Mesendoderm (in vitro differentiated cells): ENCODE measurements at regions not wholly inside any gene's neighbourhood (a gene's known extent, or its start where the extent isn't known, plus 50 kb on each side); places are given as distances from the start of the nearest gene placed in this dataset.

Experiments used
- DNase-seq: peaks from one replicate; pipeline ENCODE4 v3.0.0; 2013
- H2AK5ac ChIP-seq: 2 replicates; pipeline ENCODE4 v1.6.1; 2013; ENCODE audit warnings: low read length, inconsistent platforms
- H2BK120ac ChIP-seq: 2 replicates; pipeline ENCODE4 v1.6.1; 2013; ENCODE audit warnings: low read depth, mild to moderate bottlenecking, low read length, moderate library complexity, mixed read lengths
- H2BK15ac ChIP-seq: replicated peaks from 2 replicates; pipeline ENCODE4 v1.6.1; 2013; ENCODE audit warnings: low read depth, mild to moderate bottlenecking, moderate library complexity
- H2BK5ac ChIP-seq: 2 replicates; pipeline ENCODE4 v1.6.1; 2013; ENCODE audit warnings: low read length, inconsistent platforms
- H3K18ac ChIP-seq: 2 replicates; pipeline ENCODE4 v1.6.1; 2013; ENCODE audit warnings: mild to moderate bottlenecking, low read length, mixed read lengths
- H3K23ac ChIP-seq: one replicate; pipeline ENCODE4 v1.6.1; 2013; ENCODE audit warnings: low read length
- H3K27ac ChIP-seq: 2 replicates; pipeline ENCODE4 v1.5.1; 2013; ENCODE audit warnings: low read depth, mild to moderate bottlenecking, inconsistent platforms, low read length, moderate library complexity
- H3K27me3 ChIP-seq: 2 replicates; pipeline ENCODE4 v1.6.1; 2013; ENCODE audit warnings: low read length, control low read depth, mild to moderate bottlenecking, inconsistent platforms; ENCODE audit not compliant: insufficient read depth, poor library complexity
- H3K36me3 ChIP-seq: 2 replicates; pipeline ENCODE4 v1.6.1; 2013; ENCODE audit warnings: low read length, inconsistent platforms; ENCODE audit not compliant: control insufficient read depth, insufficient read depth
- H3K4ac ChIP-seq: one replicate; pipeline ENCODE4 v1.6.1; 2013; ENCODE audit warnings: low read depth, mild to moderate bottlenecking, low read length, moderate library complexity
- H3K4me1 ChIP-seq: 2 replicates; pipeline ENCODE4 v1.6.1; 2013; ENCODE audit warnings: low read depth, low read length, inconsistent platforms; ENCODE audit not compliant: control insufficient read depth
- H3K4me2 ChIP-seq: 2 replicates; pipeline ENCODE4 v1.6.1; 2013; ENCODE audit warnings: low read length
- H3K4me3 ChIP-seq: 2 replicates; pipeline ENCODE4 v1.5.1; 2013; ENCODE audit warnings: mild to moderate bottlenecking, low read length
- H3K56ac ChIP-seq: one replicate; pipeline ENCODE4 v1.6.1; 2013; ENCODE audit warnings: low read length
- H3K79me1 ChIP-seq: 2 replicates; pipeline ENCODE4 v1.6.1; 2013; ENCODE audit warnings: low read length, inconsistent platforms
- H3K79me2 ChIP-seq: 2 replicates; pipeline ENCODE4 v1.6.1; 2013; ENCODE audit warnings: mild to moderate bottlenecking, low read length; ENCODE audit not compliant: control insufficient read depth, insufficient read depth
- H3K9ac ChIP-seq: 2 replicates; pipeline ENCODE4 v1.6.1; 2013; ENCODE audit warnings: low read length, inconsistent platforms
- H4K5ac ChIP-seq: one replicate; pipeline ENCODE4 v1.6.1; 2013; ENCODE audit warnings: low read length
- H4K8ac ChIP-seq: one replicate; pipeline ENCODE4 v1.6.1; 2013; ENCODE audit warnings: low read depth, mild to moderate bottlenecking, control low read depth, low read length, moderate library complexity
- WGBS: extraction: QIAGEN DNeasy Blood & Tissue Kit; methylation state at CpG from one replicate; pipeline ENCODE4 v1.1.7; 2013; ENCODE audit warnings: low lambda C conversion rate, missing lambda C conversion rate; ENCODE audit not compliant: insufficient coverage; ENCODE audit errors: extremely low coverage; 5-methylcytosine and 5-hydroxymethylcytosine counted together

DNA sequence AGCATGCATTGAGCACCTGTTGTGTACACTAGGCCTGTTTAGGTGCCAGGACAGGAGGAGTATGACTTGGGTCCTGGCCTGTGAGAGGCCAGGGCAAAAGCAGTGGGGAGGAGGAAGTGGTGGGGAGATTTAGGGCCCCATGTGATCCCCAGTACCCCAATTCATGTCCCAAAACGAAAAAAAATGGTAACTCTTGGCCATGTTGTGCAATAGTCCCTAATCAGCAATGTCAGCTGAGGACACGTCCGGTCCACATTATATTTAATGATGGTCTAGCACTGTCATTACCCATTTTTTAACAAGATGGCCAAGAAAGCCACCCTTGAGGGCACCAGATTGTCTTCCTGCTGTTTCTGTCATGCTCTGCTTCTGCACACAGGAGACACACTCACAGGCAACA is 142.0 kb upstream of the RET start:
- Histone ChIP-seq H2AK5ac (no peak overlapping the region), H3K36me3 (no peaks in the 10 kb centered on the region), H3K9ac (no peak overlapping the region), H4K8ac (no peak overlapping the region), H3K79me1 (no peaks in the 10 kb centered on the region), H3K27me3 (no peaks in the 10 kb centered on the region), H3K4me2 (no peak overlapping the region), H3K23ac (no peak overlapping the region), H3K4me3 (no peak overlapping the region), H2BK5ac (no peak overlapping the region), H3K56ac (no peak overlapping the region), H3K79me2 (no peaks in the 10 kb centered on the region), H3K18ac (no peak overlapping the region), H2BK15ac (no peak overlapping the region), H2BK120ac (no peak overlapping the region), H3K4me1 (no peaks in the 10 kb centered on the region), H3K27ac (no peak overlapping the region), H4K5ac (no peak overlapping the region), H3K4ac (no peak overlapping the region)
- no peak for DNase-seq
- WGBS = no CpG with 5 or more reads among the region's 3 CpGs

GRCh38 chr10:42935466-42935865 is 141.4 kb upstream of the RET start:
- Histone ChIP-seq H2BK5ac (no peak overlapping the region), H3K79me1 (no peaks in the 10 kb centered on the region), H3K4me3 (no peak overlapping the region), H3K18ac (no peak overlapping the region), H4K8ac (no peak overlapping the region), H3K23ac (no peak overlapping the region), H3K79me2 (no peaks in the 10 kb centered on the region), H3K4ac (no peak overlapping the region), H4K5ac (no peak overlapping the region), H3K27ac (no peak overlapping the region), H2AK5ac (no peak overlapping the region), H3K36me3 (no peaks in the 10 kb centered on the region), H2BK120ac (no peak overlapping the region), H3K27me3 (no peaks in the 10 kb centered on the region), H3K4me2 (no peak overlapping the region), H3K56ac (no peak overlapping the region), H3K9ac (no peak overlapping the region), H2BK15ac (no peak overlapping the region), H3K4me1 (no peaks in the 10 kb centered on the region)
- no peak for DNase-seq
- WGBS = no CpG with 5 or more reads among the region's 8 CpGs

DNA sequence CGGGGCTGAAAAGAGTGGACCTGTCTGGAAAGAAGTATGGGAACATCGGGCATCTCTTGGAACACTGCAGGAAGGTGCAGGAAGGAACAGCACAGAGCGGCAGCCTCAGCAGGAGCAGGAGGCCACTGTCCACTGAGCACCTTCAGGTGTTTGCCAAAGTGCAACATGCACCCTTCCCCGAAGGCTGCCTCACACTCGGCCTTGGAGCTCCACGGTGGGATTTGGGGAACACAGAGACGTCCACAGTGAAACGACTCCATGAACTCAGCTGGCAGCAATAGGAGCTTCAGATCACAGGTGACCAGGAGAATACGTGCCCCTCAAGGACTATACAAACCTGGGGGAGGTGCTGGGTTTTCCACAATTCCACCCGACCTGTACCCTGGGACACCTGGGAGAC is 140.3 kb upstream of the RET start:
- Histone ChIP-seq H3K9ac (no peak overlapping the region), H2AK5ac (no peak overlapping the region), H3K4me2 (no peak overlapping the region), H3K4me1 (no peaks in the 10 kb centered on the region), H3K4ac (no peak overlapping the region), H3K4me3 (no peak overlapping the region), H3K27me3 (no peaks in the 10 kb centered on the region), H3K18ac (no peak overlapping the region), H3K23ac (no peak overlapping the region), H2BK120ac (no peak overlapping the region), H3K27ac (no peak overlapping the region), H4K5ac (no peak overlapping the region), H4K8ac (no peak overlapping the region), H3K36me3 (no peaks in the 10 kb centered on the region), H2BK15ac (no peak overlapping the region), H3K79me2 (no peaks in the 10 kb centered on the region), H3K56ac (no peak overlapping the region), H2BK5ac (no peak overlapping the region), H3K79me1 (no peaks in the 10 kb centered on the region)
- no CpG with 5 or more reads among the region's 10 CpGs for WGBS
- no peak for DNase-seq

- H2BK15ac ChIP-seq = no peak overlapping the region
- H3K27ac ChIP-seq = no peak overlapping the region
- H3K36me3 ChIP-seq = no peaks in the 10 kb centered on the region
- no peak overlapping the region for H2AK5ac ChIP-seq
- H3K27me3 ChIP-seq = no peaks in the 10 kb centered on the region
- no peak overlapping the region for H3K56ac ChIP-seq
- no peak overlapping the region for H2BK5ac ChIP-seq
- no peak overlapping the region for H3K4me2 ChIP-seq
- no peaks in the 10 kb centered on the region for H3K4me1 ChIP-seq
- no peak overlapping the region for H4K8ac ChIP-seq
- H2BK120ac ChIP-seq = no peak overlapping the region
- H3K4me3 ChIP-seq = no peak overlapping the region
- DNase-seq = no peak
- no peaks in the 10 kb centered on the region for H3K79me2 ChIP-seq
- H3K4ac ChIP-seq = no peak overlapping the region
- no CpG with 5 or more reads among the region's 7 CpGs for WGBS
- H4K5ac ChIP-seq = no peak overlapping the region
- no peak overlapping the region for H3K18ac ChIP-seq
- H3K9ac ChIP-seq = no peak overlapping the region
- no peaks in the 10 kb centered on the region for H3K79me1 ChIP-seq
- no peak overlapping the region for H3K23ac ChIP-seq
These were observed 139.8 kb upstream of the RET start for GRCh38 chr10:42937048-42937447.

GRCh38 chr10:42937649-42938180 is 139.2 kb upstream of the RET start:
- Histone ChIP-seq H3K56ac (no peak overlapping the region), H4K5ac (no peak overlapping the region), H2BK15ac (no peak overlapping the region), H2AK5ac (no peak overlapping the region), H3K4me1 (no peaks in the 10 kb centered on the region), H2BK120ac (no peak overlapping the region), H2BK5ac (no peak overlapping the region), H3K4ac (no peak overlapping the region), H3K27me3 (no peaks in the 10 kb centered on the region), H3K36me3 (no peaks in the 10 kb centered on the region), H3K4me2 (no peak overlapping the region), H3K79me1 (no peaks in the 10 kb centered on the region), H3K4me3 (no peak overlapping the region), H4K8ac (no peak overlapping the region), H3K9ac (no peak overlapping the region), H3K79me2 (no peaks in the 10 kb centered on the region), H3K18ac (no peak overlapping the region), H3K23ac (no peak overlapping the region), H3K27ac (no peak overlapping the region)
- no peak for DNase-seq
- WGBS = no CpG with 5 or more reads among the region's 8 CpGs

GRCh38 chr10:42938351-42938750 is 138.5 kb upstream of the RET start:
- Histone ChIP-seq H3K18ac (no peak overlapping the region), H3K4me1 (no peaks in the 10 kb centered on the region), H4K5ac (no peak overlapping the region), H3K4ac (no peak overlapping the region), H3K4me3 (no peak overlapping the region), H3K23ac (no peak overlapping the region), H2BK120ac (no peak overlapping the region), H3K4me2 (no peak overlapping the region), H3K79me2 (no peaks in the 10 kb centered on the region), H3K79me1 (no peaks in the 10 kb centered on the region), H4K8ac (no peak overlapping the region), H3K27ac (no peak overlapping the region), H2BK15ac (no peak overlapping the region), H2BK5ac (no peak overlapping the region), H3K56ac (no peak overlapping the region), H3K36me3 (no peaks in the 10 kb centered on the region), H3K27me3 (no peaks in the 10 kb centered on the region), H3K9ac (no peak overlapping the region), H2AK5ac (no peak overlapping the region)
- no CpG with 5 or more reads among the region's 8 CpGs for WGBS
- DNase-seq = no peak
